C4-2B (cell line): ENCODE measurements at regions not wholly inside any gene's neighbourhood (a gene's known extent, or its start where the extent isn't known, plus 50 kb on each side); places are given as distances from the start of the nearest gene placed in this dataset.

Experiments
- ZFX ChIP-seq: fragments of 450-650 bp; IDR thresholded peaks from 2 replicates; pipeline ENCODE4 v1.6.1; 2017
- TF ChIP-seq, protein P1 (sequence below): fragments of 450-650 bp; conservative IDR thresholded peaks from 2 replicates; pipeline ENCODE4 v1.5.1; 2017; ENCODE audit warnings: mild to moderate bottlenecking

GRCh38 chr12:9363145-9363544, 154.9 kb upstream of the PZP start:
- TF ChIP-seq, protein P1, sequence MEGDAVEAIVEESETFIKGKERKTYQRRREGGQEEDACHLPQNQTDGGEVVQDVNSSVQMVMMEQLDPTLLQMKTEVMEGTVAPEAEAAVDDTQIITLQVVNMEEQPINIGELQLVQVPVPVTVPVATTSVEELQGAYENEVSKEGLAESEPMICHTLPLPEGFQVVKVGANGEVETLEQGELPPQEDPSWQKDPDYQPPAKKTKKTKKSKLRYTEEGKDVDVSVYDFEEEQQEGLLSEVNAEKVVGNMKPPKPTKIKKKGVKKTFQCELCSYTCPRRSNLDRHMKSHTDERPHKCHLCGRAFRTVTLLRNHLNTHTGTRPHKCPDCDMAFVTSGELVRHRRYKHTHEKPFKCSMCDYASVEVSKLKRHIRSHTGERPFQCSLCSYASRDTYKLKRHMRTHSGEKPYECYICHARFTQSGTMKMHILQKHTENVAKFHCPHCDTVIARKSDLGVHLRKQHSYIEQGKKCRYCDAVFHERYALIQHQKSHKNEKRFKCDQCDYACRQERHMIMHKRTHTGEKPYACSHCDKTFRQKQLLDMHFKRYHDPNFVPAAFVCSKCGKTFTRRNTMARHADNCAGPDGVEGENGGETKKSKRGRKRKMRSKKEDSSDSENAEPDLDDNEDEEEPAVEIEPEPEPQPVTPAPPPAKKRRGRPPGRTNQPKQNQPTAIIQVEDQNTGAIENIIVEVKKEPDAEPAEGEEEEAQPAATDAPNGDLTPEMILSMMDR: no peak
- TF ChIP-seq ZFX: no peak
